Liver (tissue), 8 donors: ENCODE measurements at regions not wholly inside any gene's neighbourhood (a gene's known extent, or its start where the extent isn't known, plus 50 kb on each side); places are given as distances from the start of the nearest gene placed in this dataset.

Source experiments
- DNase-seq: peaks from one replicate; pipeline ENCODE4 v3.0.0-alpha.2; 2017; ENCODE audit warnings: low spot score
- H3K27ac ChIP-seq, 2 donors: one replicate each; pipeline ENCODE4 v1.7.0; 2013; ENCODE audit warnings: inconsistent platforms in 2 of 2, low read length in 2 of 2, control low read depth in 1 of 2, low read depth in 1 of 2, mild to moderate bottlenecking in 1 of 2
- H3K27me3 ChIP-seq, 4 donors: one replicate each; pipeline versions ENCODE4 v1.6.1 to v1.7.0; 2013; ENCODE audit warnings: low read length in 3 of 4, inconsistent platforms in 1 of 4, mild to moderate bottlenecking in 1 of 4, moderate library complexity in 1 of 4; ENCODE audit not compliant: control insufficient read depth in 4 of 4, insufficient read depth in 4 of 4
- H3K36me3 ChIP-seq, 4 donors: one replicate each; pipeline versions ENCODE4 v1.6.1 to v1.7.0; 2013; ENCODE audit warnings: low read length in 3 of 4, mild to moderate bottlenecking in 3 of 4, low read depth in 1 of 4, moderate library complexity in 1 of 4; ENCODE audit not compliant: control insufficient read depth in 4 of 4, insufficient read depth in 3 of 4
- H3K4me1 ChIP-seq, 4 donors: one replicate each; pipeline versions ENCODE4 v1.6.1 to v1.7.0; 2013; ENCODE audit warnings: low read length in 3 of 4, mild to moderate bottlenecking in 3 of 4, moderate library complexity in 1 of 4; ENCODE audit not compliant: control insufficient read depth in 4 of 4, insufficient read depth in 4 of 4
- H3K4me3 ChIP-seq, 3 donors: one replicate each; pipeline versions ENCODE4 v1.6.1 to v1.7.0; 2013; ENCODE audit warnings: low read length in 3 of 3, control low read depth in 1 of 3, low read depth in 1 of 3, mild to moderate bottlenecking in 1 of 3
- H3K9ac ChIP-seq, 2 donors: one replicate each; pipeline ENCODE4 v1.7.0; 2013; ENCODE audit warnings: low read length in 2 of 2, mild to moderate bottlenecking in 2 of 2, moderate library complexity in 2 of 2, control low read depth in 1 of 2, low read depth in 1 of 2
- H3K9me3 ChIP-seq, 4 donors: one replicate each; pipeline versions ENCODE4 v1.6.1 to v1.7.0; 2013; ENCODE audit warnings: low read length in 3 of 4; ENCODE audit not compliant: control insufficient read depth in 4 of 4
- ATF3 ChIP-seq: IDR thresholded peaks from 2 replicates; pipeline ENCODE4 v1.6.1; 2016; ENCODE audit warnings: antibody characterized with exemption
- CTCF ChIP-seq: fragments of 150-350 bp; IDR thresholded peaks from 2 replicates; pipeline ENCODE4 v1.5.1; 2017; ENCODE audit warnings: improper control_type of control experiment, low read depth, low read length; ENCODE audit not compliant: missing input control
- HNF4A ChIP-seq, 2 donors: conservative IDR thresholded peaks; 2 replicates each; pipeline ENCODE4 v1.6.1; 2016; ENCODE audit warnings: antibody characterized with exemption in 2 of 2, mild to moderate bottlenecking in 2 of 2
- JUND ChIP-seq, 2 donors: IDR thresholded peaks; 2 replicates each; pipeline ENCODE4 v1.6.1; 2016; ENCODE audit warnings: antibody characterized with exemption in 2 of 2
- REST ChIP-seq: IDR thresholded peaks from 2 replicates; pipeline ENCODE4 v1.6.1; 2016; ENCODE audit warnings: antibody characterized with exemption, mild to moderate bottlenecking
- RXRA ChIP-seq, 2 donors: IDR thresholded peaks; 2 replicates each; pipeline ENCODE4 v1.6.1; 2017 to 2018; ENCODE audit warnings: antibody characterized with exemption in 2 of 2, mild to moderate bottlenecking in 1 of 2
- SP1 ChIP-seq: IDR thresholded peaks from 2 replicates; pipeline ENCODE4 v1.6.1; 2018; ENCODE audit warnings: antibody characterized with exemption, mild to moderate bottlenecking
- ZBTB33 ChIP-seq: IDR thresholded peaks from 2 replicates; pipeline ENCODE4 v1.6.1; 2016; ENCODE audit warnings: antibody characterized with exemption
- whole genome bisulfite sequencing: extraction: QIAGEN DNeasy Blood & Tissue Kit; methylation state at CpG from one replicate; pipeline ENCODE4 v1.1.7; 2013; 5-methylcytosine and 5-hydroxymethylcytosine counted together
- donor health status: healthy.
- donor health status: healthy.
- donor health status: healthy.
- donor health status: healthy.
- donor health status: healthy.

- no peak overlapping the region for H3K27ac ChIP-seq
- 95% methylated on average over 4 of the region's 4 CpGs for WGBS
- H3K9ac ChIP-seq: no peak overlapping the region
- peaks cover 0 to 3% (median 0%) of the 10 kb centered on the region in 4 donors for H3K4me1 ChIP-seq
- no peak for TF ChIP-seq REST
- no peak for TF ChIP-seq SP1
- TF ChIP-seq RXRA (IDR thresholded peaks at IDR 0.05): no peak
- no peaks in the 10 kb centered on the region for H3K36me3 ChIP-seq
- DNase-seq: no peak
- no peak overlapping the region for H3K4me3 ChIP-seq
- H3K9me3 ChIP-seq: no peaks in the 10 kb centered on the region
- no peaks in the 10 kb centered on the region for H3K27me3 ChIP-seq
Observed at GRCh38 chr13:50318887-50319286, 303.6 kb downstream of the KCNRG start.

GRCh38 chr13:50319635-50320255 is 304.5 kb downstream of the KCNRG start:
- 46% methylated on average over 2 of the region's 2 CpGs for WGBS
- H3K9me3 ChIP-seq: no peaks in the 10 kb centered on the region
- H3K4me3 ChIP-seq: no peak overlapping the region
- DNase-seq: no peak
- H3K9ac ChIP-seq: no peak overlapping the region
- no peaks in the 10 kb centered on the region for H3K27me3 ChIP-seq
- H3K4me1 ChIP-seq: peaks cover 0 to 3% (median 0%) of the 10 kb centered on the region in 4 donors
- TF ChIP-seq ATF3 (no peak), CTCF (no peak), ZBTB33 (no peak)
- no peaks in the 10 kb centered on the region for H3K36me3 ChIP-seq
- no peak overlapping the region for H3K27ac ChIP-seq

- Histone ChIP-seq H3K27me3 (no peaks in the 10 kb centered on the region), H3K4me1 (peaks cover 0 to 3% (median 0%) of the 10 kb centered on the region in 4 donors), H3K9me3 (no peaks in the 10 kb centered on the region), H3K27ac (no peak overlapping the region), H3K4me3 (no peak overlapping the region), H3K36me3 (no peaks in the 10 kb centered on the region), H3K9ac (no peak overlapping the region)
- TF ChIP-seq HNF4A (conservative IDR thresholded peaks at IDR 0.05) (peak in 1 of 2 donors; percentile 4), JUND (IDR thresholded peaks at IDR 0.05) (peak; percentile 29 to 56), ATF3 (no peak), CTCF (no peak)
- DNase-seq: no peak
- WGBS: 0% methylated on average over 1 of the region's 1 CpG
Observed at GRCh38 chr13:50320271-50320862, 305.1 kb downstream of the KCNRG start.
